Ramos (cell line): ENCODE measurements at regions not wholly inside any gene's neighbourhood (a gene's known extent, or its start where the extent isn't known, plus 50 kb on each side); places are given as distances from the start of the nearest gene placed in this dataset.

Source experiments
- in situ Hi-C: fragments of 300-500 bp; cut with MboI; formaldehyde crosslinking; loops from one replicate; pipeline ENCODE4 v1.14.3; 2022; ENCODE audit warnings: low sequenced_read_pairs; ENCODE audit not compliant: unreplicated experiment

GRCh38 chr16:64478252-64478906, 643.5 kb downstream of the CDH11 start:
- in situ Hi-C loops: no loop called here

DNA sequence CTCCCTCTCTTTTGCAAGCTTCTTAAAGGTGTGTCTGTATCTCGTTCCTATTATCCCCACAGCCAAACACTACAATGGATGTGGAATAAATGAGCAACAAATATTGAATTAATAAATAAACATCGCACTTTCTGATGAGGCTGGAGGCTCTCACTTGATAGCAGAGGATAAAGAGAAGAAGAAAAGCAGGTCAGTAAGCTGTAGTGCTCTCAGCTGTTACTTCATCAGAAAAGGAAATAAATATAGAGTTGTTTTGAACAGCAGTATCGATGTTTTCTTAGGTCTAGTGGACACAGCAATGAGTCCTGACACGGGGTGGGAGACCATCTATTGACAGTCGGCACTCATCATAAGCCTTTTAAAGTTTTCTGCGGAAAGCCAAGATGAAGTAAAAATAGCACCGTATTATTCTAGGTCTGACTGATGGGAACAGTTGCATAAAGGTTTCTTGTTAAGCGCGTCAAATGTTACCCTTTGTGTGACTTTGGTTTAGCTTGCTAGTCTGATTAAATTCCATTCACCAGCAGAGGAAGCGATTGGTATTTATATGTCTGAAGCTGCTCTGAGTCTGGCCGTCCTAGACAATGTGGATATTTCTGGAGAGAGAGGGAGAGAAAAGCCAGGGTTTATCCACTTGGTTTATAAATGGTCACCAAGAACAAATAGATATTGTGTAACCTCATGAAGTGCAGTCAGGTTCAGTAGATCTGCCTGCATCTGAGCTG, 646.1 kb downstream of the CDH11 start:
- in situ Hi-C loops: no loop called here

- in situ Hi-C loops: no loop called here
Observed at GRCh38 chr16:64470916-64471315, 650.9 kb downstream of the CDH11 start.

- in situ Hi-C loops: no loop called here
Observed at GRCh38 chr16:64469906-64470702, 651.8 kb downstream of the CDH11 start.

- in situ Hi-C loops: no loop called here
Observed at GRCh38 chr16:64469351-64469750, 652.5 kb downstream of the CDH11 start.

- in situ Hi-C loops: no loop called here
Observed at GRCh38 chr16:64468515-64469090, 653.3 kb downstream of the CDH11 start.

DNA sequence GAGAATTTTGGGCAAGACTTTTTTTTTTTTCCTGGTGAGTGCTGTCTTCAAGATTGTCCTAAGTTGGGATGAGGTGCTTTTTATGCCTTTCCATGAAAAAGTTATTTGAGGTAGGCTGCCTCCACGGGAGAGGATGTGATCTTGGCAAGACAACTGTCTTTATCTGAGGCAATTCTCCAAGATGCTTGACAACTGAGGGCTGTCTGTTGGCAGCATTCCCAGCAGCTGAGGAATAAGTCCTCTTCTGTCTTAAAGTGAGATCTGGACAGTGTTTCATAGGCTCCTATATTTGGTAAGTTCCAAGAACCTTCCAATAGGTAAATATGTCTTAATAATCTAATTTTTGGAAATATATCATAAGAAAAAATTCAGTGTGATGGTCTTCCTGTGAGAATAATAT, 662.0 kb downstream of the CDH11 start:
- in situ Hi-C loops: no loop called here

- in situ Hi-C loops: no loop called here
Observed at GRCh38 chr16:64459402-64459801, 662.5 kb downstream of the CDH11 start.

GRCh38 chr16:64455275-64455674, 666.6 kb downstream of the CDH11 start:
- in situ Hi-C loops: no loop called here

- in situ Hi-C loops: no loop called here
Observed at GRCh38 chr16:64453646-64454045, 668.2 kb downstream of the CDH11 start.

- in situ Hi-C loops: no loop called here
Observed at GRCh38 chr16:64452446-64452845, 669.4 kb downstream of the CDH11 start.

GRCh38 chr16:64450177-64450576, 671.7 kb downstream of the CDH11 start:
- in situ Hi-C loops: no loop called here

DNA sequence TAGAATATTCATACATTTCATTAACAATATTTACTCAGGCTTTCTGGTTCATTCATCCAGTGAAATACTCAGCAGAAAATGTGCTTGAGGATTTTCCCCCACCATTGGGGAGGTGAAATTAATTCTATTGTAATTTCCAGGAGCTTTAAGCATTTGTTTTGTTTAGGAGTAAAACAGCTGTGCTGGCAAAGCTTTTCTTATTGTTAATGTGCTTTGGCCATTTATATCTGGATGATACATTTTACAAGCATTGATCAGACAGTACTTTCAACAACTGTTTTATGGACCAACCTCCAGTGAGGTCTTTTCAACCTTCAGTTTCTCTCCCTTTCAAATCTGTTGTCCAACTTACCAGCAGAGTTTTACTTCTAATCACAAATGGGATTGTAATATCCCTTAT, 672.4 kb downstream of the CDH11 start:
- in situ Hi-C loops: no loop called here

DNA sequence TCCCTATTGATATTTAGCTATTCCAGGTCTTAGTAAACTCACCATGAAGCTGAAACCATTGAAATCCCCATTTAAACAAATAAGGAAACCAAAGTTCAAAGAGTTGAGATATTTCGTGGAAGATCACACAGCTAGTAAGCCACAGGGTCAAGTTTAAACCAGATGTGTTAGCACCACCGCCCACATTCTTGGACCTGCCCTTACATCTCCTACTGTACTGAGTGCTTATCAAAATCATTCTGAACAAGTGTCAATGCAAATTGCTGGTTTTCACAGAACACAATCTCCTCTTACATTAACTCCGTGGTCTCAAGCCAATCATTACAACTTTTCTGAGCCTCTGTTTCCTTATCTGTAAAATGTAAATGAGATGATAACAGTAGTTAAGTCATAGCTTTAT, 676.2 kb downstream of the CDH11 start:
- in situ Hi-C loops: no loop called here

DNA sequence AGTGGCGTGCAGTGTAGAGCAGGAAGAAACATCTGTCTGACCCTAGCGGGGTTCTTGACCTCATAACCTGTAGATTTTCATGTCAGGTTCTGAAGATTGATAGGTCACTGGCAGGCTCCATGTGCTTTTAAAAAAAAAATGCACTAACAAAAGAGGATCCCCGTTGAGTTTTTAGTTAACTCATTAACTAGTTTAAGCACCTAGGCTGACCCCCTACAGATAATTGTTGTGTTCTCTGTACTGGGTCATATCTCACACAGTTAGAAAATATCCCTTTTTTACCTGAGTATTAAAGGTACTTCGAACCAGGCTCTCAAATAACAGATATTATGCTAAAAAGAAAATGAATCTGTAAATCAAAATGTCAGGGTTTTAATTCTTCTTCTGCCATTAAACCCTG, 676.6 kb downstream of the CDH11 start:
- in situ Hi-C loops: no loop called here

GRCh38 chr16:64440421-64440831, 681.4 kb downstream of the CDH11 start:
- in situ Hi-C loops: no loop called here

DNA sequence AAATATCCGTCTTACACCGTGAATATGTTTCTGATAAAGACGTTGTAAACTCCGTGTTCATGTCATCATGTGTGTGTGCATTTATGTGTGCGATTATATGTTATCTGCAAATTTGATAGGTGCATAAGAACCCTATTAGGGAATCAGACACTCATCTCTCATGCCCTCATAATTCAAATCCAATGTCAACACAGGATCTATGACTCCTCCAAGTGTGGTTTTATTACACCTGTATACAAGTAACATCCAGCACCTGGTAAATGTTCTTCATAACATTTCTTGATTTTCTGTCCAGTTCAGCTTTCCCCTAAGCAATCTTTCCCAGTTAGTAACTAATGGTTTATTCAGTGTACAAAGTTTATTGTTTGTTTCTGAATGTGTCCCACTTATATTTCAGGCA, 681.9 kb downstream of the CDH11 start:
- in situ Hi-C loops: no loop called here

GRCh38 chr16:64437706-64438324, 684.0 kb downstream of the CDH11 start:
- in situ Hi-C loops: no loop called here

DNA sequence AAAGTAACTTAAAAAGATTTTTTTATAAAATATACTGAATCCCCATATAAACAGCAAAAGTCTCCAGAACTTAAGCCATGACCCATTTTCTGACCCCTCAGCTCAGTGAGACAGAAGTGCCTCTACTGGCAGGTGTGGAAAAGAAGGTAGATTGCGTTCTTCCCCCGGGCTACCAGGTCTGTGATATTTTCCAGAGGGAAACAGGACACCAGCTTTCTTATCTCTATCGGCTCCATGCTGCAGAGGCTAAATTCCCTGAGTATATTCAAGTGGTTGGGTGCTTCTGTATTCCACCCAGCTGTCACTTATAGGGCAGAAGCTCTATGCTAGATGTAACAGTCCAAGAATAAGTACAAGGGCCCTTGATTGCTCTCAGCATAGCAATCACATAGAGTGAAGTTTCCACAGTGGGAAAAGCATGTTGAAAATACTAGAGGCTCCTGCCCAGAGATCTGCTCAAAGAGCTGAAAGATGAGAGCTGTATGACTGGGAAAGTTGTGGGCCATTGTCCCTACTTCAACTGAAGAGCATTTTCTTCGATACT, 687.3 kb downstream of the CDH11 start:
- in situ Hi-C loops: no loop called here

GRCh38 chr16:64428463-64429113, 693.3 kb downstream of the CDH11 start:
- in situ Hi-C loops: no loop called here
